H9 (cell line): ENCODE measurements at regions not wholly inside any gene's neighbourhood (a gene's known extent, or its start where the extent isn't known, plus 50 kb on each side); places are given as distances from the start of the nearest gene placed in this dataset.

Source experiments
- DNase-seq: peaks from one replicate; pipeline ENCODE4 v3.0.0-alpha.2; 2017
- H2AFZ ChIP-seq: one replicate; pipeline ENCODE4 v1.6.1; 2013; ENCODE audit warnings: mild to moderate bottlenecking, low read length, control low read depth, moderate library complexity
- H2AK5ac ChIP-seq: 2 replicates; pipeline ENCODE4 v1.6.1; 2013; ENCODE audit warnings: low read length, control low read depth, mixed read lengths; ENCODE audit not compliant: insufficient read length
- H2BK120ac ChIP-seq: one replicate; pipeline ENCODE4 v1.6.1; 2013; ENCODE audit warnings: low read depth, mild to moderate bottlenecking, low read length, control low read depth, inconsistent platforms; ENCODE audit not compliant: poor library complexity, severe bottlenecking
- H2BK12ac ChIP-seq: 2 replicates; pipeline ENCODE4 v1.6.1; 2013; ENCODE audit warnings: low read length, control low read depth, mixed read lengths, low read depth; ENCODE audit not compliant: insufficient read length
- H2BK15ac ChIP-seq: 2 replicates; pipeline ENCODE4 v1.6.1; 2013; ENCODE audit warnings: low read depth, low read length, control low read depth
- H2BK20ac ChIP-seq: one replicate; pipeline ENCODE4 v1.6.1; 2013; ENCODE audit warnings: low read depth, mild to moderate bottlenecking, low read length, control low read depth, inconsistent platforms; ENCODE audit not compliant: poor library complexity, severe bottlenecking
- H2BK5ac ChIP-seq: 2 replicates; pipeline ENCODE4 v1.6.1; 2013; ENCODE audit warnings: low read length, control low read depth, mixed read lengths; ENCODE audit not compliant: insufficient read length
- H3K14ac ChIP-seq: 2 replicates; pipeline ENCODE4 v1.6.1; 2013; ENCODE audit warnings: low read length, control low read depth; ENCODE audit not compliant: insufficient read depth
- H3K18ac ChIP-seq: 2 replicates; pipeline ENCODE4 v1.6.1; 2013; ENCODE audit warnings: low read depth, mild to moderate bottlenecking, mixed read lengths, low read length, control low read depth; ENCODE audit not compliant: insufficient read length
- H3K23ac ChIP-seq: 2 replicates; pipeline ENCODE4 v1.6.1; 2013; ENCODE audit warnings: low read length, control low read depth, mixed read lengths, low read depth; ENCODE audit not compliant: insufficient read length
- H3K23me2 ChIP-seq: 2 replicates; pipeline ENCODE4 v1.6.1; 2013; ENCODE audit warnings: low read depth, mild to moderate bottlenecking, mixed read lengths, low read length, control low read depth; ENCODE audit not compliant: insufficient read length, poor library complexity, severe bottlenecking
- H3K27ac ChIP-seq: 2 replicates; pipeline ENCODE4 v1.5.1; 2013; ENCODE audit warnings: low read length, control low read depth, mixed read lengths, low read depth; ENCODE audit not compliant: insufficient read length
- H3K27me3 ChIP-seq: 2 replicates; pipeline ENCODE4 v1.6.1; 2013; ENCODE audit warnings: low read length, control low read depth, inconsistent platforms; ENCODE audit not compliant: insufficient read depth
- H3K4ac ChIP-seq: 2 replicates; pipeline ENCODE4 v1.6.1; 2013; ENCODE audit warnings: low read depth, mild to moderate bottlenecking, control low read depth, inconsistent platforms, low read length, moderate library complexity
- H3K4me1 ChIP-seq: 2 replicates; pipeline ENCODE4 v1.6.1; 2013; ENCODE audit warnings: low read length, control low read depth, inconsistent platforms; ENCODE audit not compliant: insufficient read depth
- H3K4me2 ChIP-seq: 2 replicates; pipeline ENCODE4 v1.6.1; 2013; ENCODE audit warnings: low read length, control low read depth, mixed read lengths; ENCODE audit not compliant: insufficient read length, insufficient read depth
- H3K56ac ChIP-seq: 2 replicates; pipeline ENCODE4 v1.6.1; 2013; ENCODE audit warnings: low read depth, mild to moderate bottlenecking, mixed read lengths, low read length, control low read depth; ENCODE audit not compliant: insufficient read length
- H3K79me1 ChIP-seq: 2 replicates; pipeline ENCODE4 v1.6.1; 2013; ENCODE audit warnings: low read depth, mild to moderate bottlenecking, moderate library complexity, low read length, control low read depth, inconsistent platforms; ENCODE audit not compliant: insufficient read depth, poor library complexity, severe bottlenecking
- H3K79me2 ChIP-seq: 2 replicates; pipeline ENCODE4 v1.6.1; 2013; ENCODE audit warnings: low read length, control low read depth, inconsistent platforms; ENCODE audit not compliant: insufficient read depth
- H3K9ac ChIP-seq: 2 replicates; pipeline ENCODE4 v1.6.1; 2013; ENCODE audit warnings: low read length, control low read depth, mixed read lengths; ENCODE audit not compliant: insufficient read length; ENCODE audit errors: extremely low read depth
- H3K9me3 ChIP-seq: one replicate; pipeline ENCODE4 v1.6.1; 2013; ENCODE audit warnings: low read depth, low read length, inconsistent platforms; ENCODE audit not compliant: control insufficient read depth
- H3T11ph ChIP-seq: one replicate; pipeline ENCODE4 v1.6.1; 2013; ENCODE audit warnings: mild to moderate bottlenecking, low read length, control low read depth, inconsistent platforms
- H4K20me1 ChIP-seq: one replicate; pipeline ENCODE4 v1.6.1; 2013; ENCODE audit not compliant: control insufficient read depth, insufficient read length, insufficient read depth
- H4K5ac ChIP-seq: 2 replicates; pipeline ENCODE4 v1.6.1; 2013; ENCODE audit warnings: low read depth, mild to moderate bottlenecking, mixed read lengths, low read length, control low read depth; ENCODE audit not compliant: insufficient read length
- H4K8ac ChIP-seq: replicated peaks from 2 replicates; pipeline ENCODE4 v1.6.1; 2013; ENCODE audit warnings: low read length, control low read depth, mixed read lengths, low read depth; ENCODE audit not compliant: insufficient read length
- H4K91ac ChIP-seq: 2 replicates; pipeline ENCODE4 v1.6.1; 2013; ENCODE audit warnings: low read depth, mild to moderate bottlenecking, moderate library complexity, mixed read lengths, low read length, control low read depth; ENCODE audit not compliant: insufficient read length
- H3K27ac Mint-ChIP-seq, 3 experiments: 2 replicates in 2 of 3; 3 replicates in 1 of 3; pipeline ENCODE4 v1.8.0; 2020 to 2021; ENCODE audit warnings: mixed read lengths in 3 of 3, mild to moderate bottlenecking in 1 of 3, moderate library complexity in 1 of 3
- H3K27me3 Mint-ChIP-seq: 2 replicates; pipeline ENCODE4 v1.8.0; 2021; ENCODE audit warnings: low read depth, mild to moderate bottlenecking, moderate library complexity, mixed read lengths
- H3K36me3 Mint-ChIP-seq, 3 experiments: 2 replicates in 2 of 3; 3 replicates in 1 of 3; pipeline ENCODE4 v1.8.0; 2020 to 2021; ENCODE audit warnings: low read depth in 3 of 3, mixed read lengths in 3 of 3; ENCODE audit not compliant: insufficient read depth in 1 of 3
- H3K4me1 Mint-ChIP-seq, 2 experiments: 2 replicates each; pipeline ENCODE4 v1.8.0; 2020; ENCODE audit warnings: mixed read lengths in 2 of 2
- H3K4me3 Mint-ChIP-seq, 2 experiments: 2 replicates in 1 of 2; 3 replicates in 1 of 2; pipeline ENCODE4 v1.8.0; 2020 to 2021; ENCODE audit warnings: mild to moderate bottlenecking in 2 of 2, mixed read lengths in 2 of 2, moderate library complexity in 1 of 2
- H3K9me3 Mint-ChIP-seq, 2 experiments: 2 replicates in 1 of 2; 3 replicates in 1 of 2; pipeline ENCODE4 v1.8.0; 2020; ENCODE audit warnings: mild to moderate bottlenecking in 2 of 2, mixed read lengths in 2 of 2, moderate library complexity in 1 of 2
- WGBS: extraction: QIAGEN DNeasy Blood & Tissue Kit; methylation state at CpG from one replicate; pipeline ENCODE4 v1.1.7; 2013; ENCODE audit warnings: missing lambda C conversion rate, low lambda C conversion rate, mixed read lengths; ENCODE audit not compliant: insufficient read length; ENCODE audit errors: extremely low coverage; 5-methylcytosine and 5-hydroxymethylcytosine counted together
- TF ChIP-seq, protein P1 (sequence below): fragments of 200-600 bp; sonication (generic); conservative IDR thresholded peaks from 3 replicates; pipeline ENCODE4 v1.8.0; 2021; ENCODE audit warnings: antibody characterized with exemption, mild to moderate bottlenecking

DNA sequence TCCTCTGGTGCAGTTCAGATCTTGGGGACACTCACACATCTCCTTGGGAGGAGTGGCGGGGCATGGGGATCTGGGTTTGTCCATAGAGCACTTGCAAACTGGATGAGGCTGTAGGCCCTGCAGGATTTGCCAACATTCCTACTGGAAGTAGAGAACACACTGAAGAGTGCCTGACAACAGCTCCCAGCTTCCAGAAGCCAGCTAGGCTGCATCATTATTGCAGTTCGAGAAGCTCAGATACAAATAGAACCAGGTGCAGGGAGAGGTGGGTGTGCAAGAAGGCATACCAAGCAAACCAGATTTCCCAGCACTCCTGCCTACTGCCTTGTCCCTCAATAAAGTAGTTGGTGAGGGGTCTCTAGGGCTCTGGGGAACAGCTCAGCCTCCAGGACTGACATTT, 52.5 kb downstream of the RHOB start:
- Histone ChIP-seq H3K79me2 (no peaks in the 10 kb centered on the region), H3K79me1 (no peaks in the 10 kb centered on the region), H2BK12ac (no peak overlapping the region), H3K27ac (no peak overlapping the region), H3K4me2 (no peak overlapping the region), H3K9me3 (no peaks in the 10 kb centered on the region), H2AFZ (no peak overlapping the region), H3K4ac (no peak overlapping the region), H2AK5ac (no peak overlapping the region), H4K20me1 (no peaks in the 10 kb centered on the region), H4K8ac (no peak overlapping the region), H3K27me3 (no peaks in the 10 kb centered on the region), H3K14ac (no peak overlapping the region), H3K4me1 (no peaks in the 10 kb centered on the region), H3K23ac (no peak overlapping the region), H4K5ac (no peak overlapping the region), H2BK120ac (no peak overlapping the region), H2BK15ac (no peak overlapping the region), H2BK20ac (no peak overlapping the region), H2BK5ac (no peak overlapping the region), H3K18ac (no peak overlapping the region), H3T11ph (no peak overlapping the region), H3K9ac (no peak overlapping the region), H3K23me2 (no peaks in the 10 kb centered on the region), H3K56ac (no peak overlapping the region), H4K91ac (no peak overlapping the region)
- H3K27ac Mint-ChIP-seq = no peak overlapping the region
- H3K4me3 Mint-ChIP-seq = no peak overlapping the region
- no peak for DNase-seq
- H3K9me3 Mint-ChIP-seq = no peaks in the 10 kb centered on the region
- no peaks in the 10 kb centered on the region for H3K36me3 Mint-ChIP-seq
- H3K4me1 Mint-ChIP-seq = peaks cover 8 to 9% of the 10 kb centered on the region in 2 experiments
- no CpG with 5 or more reads among the region's 2 CpGs for WGBS
- H3K27me3 Mint-ChIP-seq = peaks cover 5% of the 10 kb centered on the region
- TF ChIP-seq, protein P1, sequence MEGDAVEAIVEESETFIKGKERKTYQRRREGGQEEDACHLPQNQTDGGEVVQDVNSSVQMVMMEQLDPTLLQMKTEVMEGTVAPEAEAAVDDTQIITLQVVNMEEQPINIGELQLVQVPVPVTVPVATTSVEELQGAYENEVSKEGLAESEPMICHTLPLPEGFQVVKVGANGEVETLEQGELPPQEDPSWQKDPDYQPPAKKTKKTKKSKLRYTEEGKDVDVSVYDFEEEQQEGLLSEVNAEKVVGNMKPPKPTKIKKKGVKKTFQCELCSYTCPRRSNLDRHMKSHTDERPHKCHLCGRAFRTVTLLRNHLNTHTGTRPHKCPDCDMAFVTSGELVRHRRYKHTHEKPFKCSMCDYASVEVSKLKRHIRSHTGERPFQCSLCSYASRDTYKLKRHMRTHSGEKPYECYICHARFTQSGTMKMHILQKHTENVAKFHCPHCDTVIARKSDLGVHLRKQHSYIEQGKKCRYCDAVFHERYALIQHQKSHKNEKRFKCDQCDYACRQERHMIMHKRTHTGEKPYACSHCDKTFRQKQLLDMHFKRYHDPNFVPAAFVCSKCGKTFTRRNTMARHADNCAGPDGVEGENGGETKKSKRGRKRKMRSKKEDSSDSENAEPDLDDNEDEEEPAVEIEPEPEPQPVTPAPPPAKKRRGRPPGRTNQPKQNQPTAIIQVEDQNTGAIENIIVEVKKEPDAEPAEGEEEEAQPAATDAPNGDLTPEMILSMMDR = no peak
